K562 (cell line): ENCODE measurements at regions not wholly inside any gene's neighbourhood (a gene's known extent, or its start where the extent isn't known, plus 50 kb on each side); places are given as distances from the start of the nearest gene placed in this dataset.

Experiments
- ATAC-seq: fragments of 200-7000 bp; cut with Tn5 transposase; 3 replicates; pipeline ENCODE4 v1.9.1; 2020; ENCODE audit warnings: moderate library complexity
- BruUV-seq: library from RNA; stranded (reverse); fragments of 400-500 nt; replicated peaks from 2 replicates; lab custom pipeline; 2021; lab: Mats Ljungman, UMichigan
- CTCF ChIA-PET: fragments of 300-600 bp; formaldehyde crosslinking; extraction: SDS; loops from one replicate; lab custom pipeline; 2021; ENCODE audit warnings: low intra/inter-chr PET ratio; lab: Yijun Ruan, JAX
- POLR2A ChIA-PET: fragments of 300-600, 350-650 bp; sonication (Branson Sonifier 250); formaldehyde crosslinking; extraction: SDS; loops from one replicate; lab custom pipeline; 2021; ENCODE audit warnings: antibody characterized with exemption, inconsistent platforms; lab: Yijun Ruan, JAX
- DNase-seq, 4 experiments: peaks; one replicate each; pipeline versions ENCODE4 v3.0.0 to v3.0.0-alpha.2; 2011 to 2018; ENCODE audit warnings: low spot score in 3 of 4, mixed read lengths in 3 of 4; ENCODE audit errors: extremely low read depth in 1 of 4
- FAIRE-seq: peaks from 2 replicates; lab custom pipeline; 2011; peaks lifted over from hg19 to GRCh38; lab: Jason Lieb, UNC
- H2AFZ ChIP-seq: 2 replicates; pipeline ENCODE4 v1.6.0; 2011; ENCODE audit warnings: low read depth, low read length, control low read depth, inconsistent platforms
- H3K27ac ChIP-seq: fragments of 200-600 bp; 3 replicates; pipeline ENCODE4 v1.8.0; 2011; ENCODE audit warnings: low read depth, mild to moderate bottlenecking, control low read depth, inconsistent platforms, low read length, moderate library complexity, mixed read lengths; ENCODE audit errors: extremely low read depth
- H3K27me3 ChIP-seq, 2 experiments: fragments of 300-600 bp in 1 of 2; 2 replicates in 1 of 2; 3 replicates in 1 of 2; pipeline versions ENCODE4 v1.6.0 to v1.8.0; 2011; ENCODE audit warnings: inconsistent platforms in 2 of 2, low read length in 2 of 2, mild to moderate bottlenecking in 1 of 2, mixed read lengths in 1 of 2, moderate library complexity in 1 of 2; ENCODE audit not compliant: control insufficient read depth in 2 of 2, insufficient read depth in 2 of 2
- H3K36me3 ChIP-seq: fragments of 300-600 bp; 3 replicates; pipeline ENCODE4 v1.8.0; 2011; ENCODE audit warnings: mild to moderate bottlenecking, low read length, inconsistent platforms; ENCODE audit not compliant: control insufficient read depth, insufficient read depth
- H3K4me1 ChIP-seq, 2 experiments: fragments of 200-600 bp in 1 of 2; replicated peaks in 1 of 2; 2 replicates in 1 of 2; 3 replicates in 1 of 2; pipeline versions ENCODE4 v1.5.1 to v1.8.0; 2011; ENCODE audit warnings: inconsistent platforms in 2 of 2, low read length in 2 of 2, mild to moderate bottlenecking in 1 of 2, mixed read lengths in 1 of 2, moderate library complexity in 1 of 2; ENCODE audit not compliant: control insufficient read depth in 2 of 2, insufficient read depth in 2 of 2
- H3K4me2 ChIP-seq: 2 replicates; pipeline ENCODE4 v1.6.1; 2011; ENCODE audit warnings: low read length, control low read depth, inconsistent platforms, mixed read lengths; ENCODE audit not compliant: insufficient read depth
- H3K4me3 ChIP-seq: fragments of 200-600 bp; sonication (generic), shearing (Covaris generic); 2 replicates; pipeline ENCODE4 v1.5.1; 2016; ENCODE audit warnings: control low read depth, inconsistent platforms
- H3K79me2 ChIP-seq: fragments of 200-600 bp; 3 replicates; pipeline ENCODE4 v1.8.0; 2011; ENCODE audit warnings: low read length, inconsistent platforms; ENCODE audit not compliant: control insufficient read depth, insufficient read depth
- H3K9ac ChIP-seq, 2 experiments: 2 replicates each; pipeline versions ENCODE4 v1.6.0 to v1.6.1; 2011; ENCODE audit warnings: low read depth in 2 of 2, low read length in 2 of 2, control low read depth in 1 of 2, inconsistent platforms in 1 of 2, mild to moderate bottlenecking in 1 of 2, mixed read lengths in 1 of 2; ENCODE audit not compliant: insufficient read depth in 1 of 2
- H3K9me1 ChIP-seq: one replicate; pipeline ENCODE4 v1.6.0; 2011; ENCODE audit warnings: inconsistent platforms, mild to moderate bottlenecking, low read length, moderate library complexity; ENCODE audit not compliant: control insufficient read depth, insufficient read depth
- H3K9me3 ChIP-seq: replicated peaks from 2 replicates; pipeline ENCODE4 v1.5.1; 2011; ENCODE audit warnings: low read depth, low read length, inconsistent platforms; ENCODE audit not compliant: control insufficient read depth, insufficient read depth
- H4K20me1 ChIP-seq: replicated peaks from 2 replicates; pipeline ENCODE4 v1.6.1; 2011; ENCODE audit warnings: low read length, inconsistent platforms, mixed read lengths; ENCODE audit not compliant: control insufficient read depth, insufficient read depth
- GTF2E2 ChIP-seq: fragments of 200-800 bp; sonication (Bioruptor generic); IDR thresholded peaks from 2 replicates; pipeline ENCODE4 v1.6.1; 2016; ENCODE audit warnings: missing genetic modification characterization, missing compliant biosample characterization
- ILK ChIP-seq: fragments of 450-650 bp; IDR thresholded peaks from 2 replicates; pipeline ENCODE4 v1.6.1; 2016; ENCODE audit warnings: missing genetic modification characterization, low read depth, mild to moderate bottlenecking, missing compliant biosample characterization, moderate library complexity, borderline replicate concordance
- KHSRP ChIP-seq: fragments of 450-650 bp; IDR thresholded peaks from 2 replicates; pipeline ENCODE4 v1.6.1; 2017
- RFX1 ChIP-seq: fragments of 450-650 bp; IDR thresholded peaks from 2 replicates; pipeline ENCODE4 v1.6.1; 2016; ENCODE audit warnings: mild to moderate bottlenecking, moderate library complexity
- ZNF76 ChIP-seq: fragments of 250-450 bp; sonication (Bioruptor Pico); IDR thresholded peaks from 2 replicates; pipeline ENCODE4 v1.4.0; 2020; ENCODE audit warnings: mild to moderate bottlenecking, moderate library complexity, borderline replicate concordance
- WGBS: fragments of 100-300 bp; shearing (Covaris generic); methylation state at CpG from one replicate; pipeline ENCODE4 v1.1.6; 2016; ENCODE audit warnings: low coverage, mixed read lengths; ENCODE audit not compliant: insufficient coverage; ENCODE audit errors: missing lambda C conversion rate; 5-methylcytosine and 5-hydroxymethylcytosine counted together
- in situ Hi-C: fragments of 300-500 bp; cut with MboI; formaldehyde crosslinking; loops from 4 replicates; pipeline ENCODE4 v1.15.0; 2018; ENCODE audit warnings: inconsistent platforms, mixed read lengths
- intact Hi-C: fragments of 100-400 bp; cut with micrococcal nuclease; formaldehyde crosslinking; loops from 2 replicates; pipeline ENCODE4 v1.14.2; 2022
- TF ChIP-seq, protein P1 (sequence below): fragments of 450-650 bp; IDR thresholded peaks from 2 replicates; pipeline ENCODE4 v1.6.1; 2016; ENCODE audit warnings: low read depth
- TF ChIP-seq, protein P2 (sequence below): fragments of 450-650 bp; IDR thresholded peaks from one replicate; pipeline ENCODE4 v1.6.1; 2018; ENCODE audit warnings: mild to moderate bottlenecking, moderate library complexity; ENCODE audit not compliant: partially characterized antibody

DNA sequence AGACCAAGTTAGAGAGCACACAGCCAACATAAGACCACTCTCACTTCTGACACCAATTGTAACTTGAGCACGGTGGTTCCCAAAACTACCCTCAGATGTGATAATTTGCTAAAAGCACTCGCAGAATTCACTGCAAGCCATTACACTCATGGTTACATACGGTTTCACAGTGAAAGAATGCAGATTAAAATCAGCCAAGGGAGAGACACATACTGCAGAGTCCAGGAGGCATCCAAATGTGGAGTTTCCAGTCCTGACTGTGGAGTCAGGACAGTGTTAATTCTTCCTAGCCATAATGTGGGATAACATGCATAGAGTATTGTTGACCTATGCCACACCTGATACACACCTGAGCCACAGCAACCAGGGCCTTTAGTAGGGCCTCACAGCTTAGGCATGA lies 956.4 kb downstream of the NTRK3 start:
- ATAC-seq (no peak), DNase-seq (no peak), FAIRE-seq (no peak)
- TF ChIP-seq ILK (tag) (no peak), ZNF76 (no peak), RFX1 (no peak), GTF2E2 (tag) (no peak), KHSRP (no peak)
- TF ChIP-seq, protein P1, sequence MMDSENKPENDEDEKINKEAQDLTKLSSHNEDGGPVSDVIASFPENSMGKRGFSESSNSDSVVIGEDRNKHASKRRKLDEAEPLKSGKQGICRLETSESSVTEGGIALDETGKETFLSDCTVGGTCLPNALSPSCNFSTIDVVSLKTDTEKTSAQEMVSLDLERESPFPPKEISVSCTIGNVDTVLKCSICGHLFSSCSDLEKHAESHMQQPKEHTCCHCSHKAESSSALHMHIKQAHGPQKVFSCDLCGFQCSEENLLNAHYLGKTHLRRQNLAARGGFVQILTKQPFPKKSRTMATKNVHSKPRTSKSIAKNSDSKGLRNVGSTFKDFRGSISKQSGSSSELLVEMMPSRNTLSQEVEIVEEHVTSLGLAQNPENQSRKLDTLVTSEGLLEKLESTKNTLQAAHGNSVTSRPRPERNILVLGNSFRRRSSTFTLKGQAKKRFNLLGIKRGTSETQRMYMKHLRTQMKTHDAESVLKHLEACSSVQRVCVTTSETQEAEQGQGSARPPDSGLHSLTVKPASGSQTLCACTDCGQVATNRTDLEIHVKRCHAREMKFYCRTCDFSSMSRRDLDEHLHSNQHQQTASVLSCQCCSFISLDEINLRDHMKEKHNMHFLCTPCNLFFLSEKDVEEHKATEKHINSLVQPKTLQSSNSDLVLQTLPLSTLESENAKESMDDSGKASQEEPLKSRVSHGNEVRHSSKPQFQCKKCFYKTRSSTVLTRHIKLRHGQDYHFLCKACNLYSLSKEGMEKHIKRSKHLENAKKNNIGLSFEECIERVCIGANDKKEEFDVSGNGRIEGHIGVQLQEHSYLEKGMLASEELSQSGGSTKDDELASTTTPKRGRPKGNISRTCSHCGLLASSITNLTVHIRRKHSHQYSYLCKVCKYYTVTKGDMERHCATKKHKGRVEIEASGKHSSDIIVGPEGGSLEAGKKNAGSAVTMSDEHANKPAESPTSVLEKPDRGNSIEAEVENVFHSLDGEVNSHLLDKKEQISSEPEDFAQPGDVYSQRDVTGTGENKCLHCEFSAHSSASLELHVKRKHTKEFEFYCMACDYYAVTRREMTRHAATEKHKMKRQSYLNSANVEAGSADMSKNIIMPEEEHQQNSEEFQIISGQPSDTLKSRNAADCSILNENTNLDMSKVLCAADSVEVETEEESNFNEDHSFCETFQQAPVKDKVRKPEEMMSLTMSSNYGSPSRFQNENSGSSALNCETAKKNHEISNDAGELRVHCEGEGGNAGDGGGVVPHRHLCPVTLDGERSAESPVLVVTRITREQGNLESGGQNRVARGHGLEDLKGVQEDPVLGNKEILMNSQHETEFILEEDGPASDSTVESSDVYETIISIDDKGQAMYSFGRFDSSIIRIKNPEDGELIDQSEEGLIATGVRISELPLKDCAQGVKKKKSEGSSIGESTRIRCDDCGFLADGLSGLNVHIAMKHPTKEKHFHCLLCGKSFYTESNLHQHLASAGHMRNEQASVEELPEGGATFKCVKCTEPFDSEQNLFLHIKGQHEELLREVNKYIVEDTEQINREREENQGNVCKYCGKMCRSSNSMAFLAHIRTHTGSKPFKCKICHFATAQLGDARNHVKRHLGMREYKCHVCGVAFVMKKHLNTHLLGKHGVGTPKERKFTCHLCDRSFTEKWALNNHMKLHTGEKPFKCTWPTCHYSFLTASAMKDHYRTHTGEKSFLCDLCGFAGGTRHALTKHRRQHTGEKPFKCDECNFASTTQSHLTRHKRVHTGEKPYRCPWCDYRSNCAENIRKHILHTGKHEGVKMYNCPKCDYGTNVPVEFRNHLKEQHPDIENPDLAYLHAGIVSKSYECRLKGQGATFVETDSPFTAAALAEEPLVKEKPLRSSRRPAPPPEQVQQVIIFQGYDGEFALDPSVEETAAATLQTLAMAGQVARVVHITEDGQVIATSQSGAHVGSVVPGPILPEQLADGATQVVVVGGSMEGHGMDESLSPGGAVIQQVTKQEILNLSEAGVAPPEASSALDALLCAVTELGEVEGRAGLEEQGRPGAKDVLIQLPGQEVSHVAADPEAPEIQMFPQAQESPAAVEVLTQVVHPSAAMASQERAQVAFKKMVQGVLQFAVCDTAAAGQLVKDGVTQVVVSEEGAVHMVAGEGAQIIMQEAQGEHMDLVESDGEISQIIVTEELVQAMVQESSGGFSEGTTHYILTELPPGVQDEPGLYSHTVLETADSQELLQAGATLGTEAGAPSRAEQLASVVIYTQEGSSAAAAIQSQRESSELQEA: no peak
- TF ChIP-seq, protein P2, sequence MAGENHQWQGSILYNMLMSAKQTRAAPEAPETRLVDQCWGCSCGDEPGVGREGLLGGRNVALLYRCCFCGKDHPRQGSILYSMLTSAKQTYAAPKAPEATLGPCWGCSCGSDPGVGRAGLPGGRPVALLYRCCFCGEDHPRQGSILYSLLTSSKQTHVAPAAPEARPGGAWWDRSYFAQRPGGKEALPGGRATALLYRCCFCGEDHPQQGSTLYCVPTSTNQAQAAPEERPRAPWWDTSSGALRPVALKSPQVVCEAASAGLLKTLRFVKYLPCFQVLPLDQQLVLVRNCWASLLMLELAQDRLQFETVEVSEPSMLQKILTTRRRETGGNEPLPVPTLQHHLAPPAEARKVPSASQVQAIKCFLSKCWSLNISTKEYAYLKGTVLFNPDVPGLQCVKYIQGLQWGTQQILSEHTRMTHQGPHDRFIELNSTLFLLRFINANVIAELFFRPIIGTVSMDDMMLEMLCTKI: no peak
- ChIA-PET POLR2A (no interaction called here), CTCF (no interaction called here)
- 0 out of 3 replicates have a peak, but pooled peaks cover 3% of the 10 kb centered on the region for H3K36me3 ChIP-seq
- H3K27me3 ChIP-seq: no peaks in the 10 kb centered on the region
- no peak overlapping the region for H3K9ac ChIP-seq
- WGBS: 42% methylated on average over 3 of the region's 3 CpGs
- H4K20me1 ChIP-seq: no peaks in the 10 kb centered on the region
- intact Hi-C loops: no loop called here
- no peak overlapping the region for H3K4me2 ChIP-seq
- H3K4me1 ChIP-seq: no peaks in the 10 kb centered on the region
- 0 out of 2 replicates have a peak, but pooled peaks cover 2% of the 10 kb centered on the region for H3K9me3 ChIP-seq
- no peak overlapping the region for H3K27ac ChIP-seq
- no peaks in the 10 kb centered on the region for H3K9me1 ChIP-seq
- H3K79me2 ChIP-seq: no peaks in the 10 kb centered on the region
- no peak overlapping the region for H3K4me3 ChIP-seq
- no peak overlapping the region for H2AFZ ChIP-seq
- no TSS peak for BruUV-seq
- in situ Hi-C loops: no loop called here
